Ovary (tissue), 3 donors: ENCODE measurements at regions not wholly inside any gene's neighbourhood (a gene's known extent, or its start where the extent isn't known, plus 50 kb on each side); places are given as distances from the start of the nearest gene placed in this dataset.

Experiments used
- POLR2A ChIP-seq: fragments of 450-650 bp; IDR thresholded peaks from one replicate; pipeline ENCODE4 v1.6.1; 2017; ENCODE audit warnings: antibody characterized with exemption, mild to moderate bottlenecking, moderate library complexity
- TF ChIP-seq, protein P1 (sequence below), 3 donors: fragments of 450-650 bp in 2 of 3; fragments of 200-600 bp in 1 of 3; IDR thresholded peaks; one replicate each; pipeline versions ENCODE4 v1.5.1 to v1.8.0; 2016 to 2022; ENCODE audit warnings: antibody characterized with exemption in 3 of 3, mild to moderate bottlenecking in 1 of 3
- donor health status: DM: no; HTN: no; CAD: no.

DNA sequence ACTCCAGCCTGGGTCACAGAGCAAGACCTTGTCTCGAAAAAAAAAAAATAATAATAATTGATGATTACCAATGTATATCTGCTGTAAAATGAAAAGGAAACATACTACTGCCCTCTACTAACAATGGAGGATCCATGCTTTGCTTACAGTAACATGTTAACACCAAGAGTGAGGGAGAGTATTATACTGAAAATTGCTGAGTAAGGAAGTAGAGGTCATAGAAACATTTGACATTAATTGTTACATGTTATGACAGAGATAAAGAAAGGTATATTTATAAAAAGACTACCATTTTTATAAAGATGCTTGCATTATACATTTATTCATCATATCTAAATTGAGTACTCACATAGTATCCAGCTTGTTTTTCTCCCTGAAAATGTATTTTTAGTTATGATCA lies 1989.8 kb upstream of the TENM3 start:
- no peak for TF ChIP-seq POLR2A
- TF ChIP-seq, protein P1, sequence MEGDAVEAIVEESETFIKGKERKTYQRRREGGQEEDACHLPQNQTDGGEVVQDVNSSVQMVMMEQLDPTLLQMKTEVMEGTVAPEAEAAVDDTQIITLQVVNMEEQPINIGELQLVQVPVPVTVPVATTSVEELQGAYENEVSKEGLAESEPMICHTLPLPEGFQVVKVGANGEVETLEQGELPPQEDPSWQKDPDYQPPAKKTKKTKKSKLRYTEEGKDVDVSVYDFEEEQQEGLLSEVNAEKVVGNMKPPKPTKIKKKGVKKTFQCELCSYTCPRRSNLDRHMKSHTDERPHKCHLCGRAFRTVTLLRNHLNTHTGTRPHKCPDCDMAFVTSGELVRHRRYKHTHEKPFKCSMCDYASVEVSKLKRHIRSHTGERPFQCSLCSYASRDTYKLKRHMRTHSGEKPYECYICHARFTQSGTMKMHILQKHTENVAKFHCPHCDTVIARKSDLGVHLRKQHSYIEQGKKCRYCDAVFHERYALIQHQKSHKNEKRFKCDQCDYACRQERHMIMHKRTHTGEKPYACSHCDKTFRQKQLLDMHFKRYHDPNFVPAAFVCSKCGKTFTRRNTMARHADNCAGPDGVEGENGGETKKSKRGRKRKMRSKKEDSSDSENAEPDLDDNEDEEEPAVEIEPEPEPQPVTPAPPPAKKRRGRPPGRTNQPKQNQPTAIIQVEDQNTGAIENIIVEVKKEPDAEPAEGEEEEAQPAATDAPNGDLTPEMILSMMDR (IDR thresholded peaks at IDR 0.05), result no peak
